ENCODE measurements at regions not wholly inside any gene's neighbourhood (a gene's known extent, or its start where the extent isn't known, plus 50 kb on each side); places are given as distances from the start of the nearest gene placed in this dataset.

DNA sequence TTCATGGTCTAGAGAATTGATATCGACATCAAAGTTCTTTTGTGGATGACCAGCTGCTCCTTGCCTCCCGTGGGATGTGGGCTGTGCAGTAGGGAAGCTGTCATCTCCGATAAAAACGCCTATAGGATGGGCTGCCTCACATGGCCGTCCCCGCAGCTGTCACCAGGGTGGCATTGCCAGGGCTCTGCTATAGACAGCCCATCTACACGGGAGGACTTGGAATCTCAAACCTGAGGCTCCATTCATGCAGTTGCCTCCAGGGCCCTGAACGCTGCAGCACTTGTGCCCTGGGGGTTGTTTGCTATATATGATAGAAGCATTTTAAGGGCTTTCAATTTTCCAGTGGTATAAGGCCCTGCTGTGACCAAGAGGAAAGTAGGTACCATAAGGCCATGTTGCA is 183.1 kb downstream of the MYCN start:
- TF ChIP-seq YY1 (IDR thresholded peaks at IDR 0.05; ENCODE audit: insufficient read depth, insufficient read length) (no peak), ZNF274 (IDR thresholded peaks at IDR 0.05; ENCODE audit: low read depth, low read length) (no peak), SUZ12 (IDR thresholded peaks at IDR 0.05; ENCODE audit: extremely low read depth, insufficient read depth, insufficient read length) (no peak)
- Histone ChIP-seq H3K27me3 (ENCODE audit: insufficient read depth, insufficient read length) (no peaks in the 10 kb centered on the region), H3K4me1 (ENCODE audit: insufficient read depth, insufficient read length) (peaks cover 3% of the 10 kb centered on the region), H3K4me3 (ENCODE audit: insufficient read length, low read depth) (no peak overlapping the region), H3K9me3 (ENCODE audit: insufficient read depth, low read length) (peaks cover 8% of the 10 kb centered on the region), H3K9ac (ENCODE audit: insufficient read length, low read depth) (no peak overlapping the region), H3K36me3 (ENCODE audit: insufficient read depth, insufficient read length, low read length) (no peaks in the 10 kb centered on the region)
- DNase-seq (ENCODE audit: low read depth, low spot score): no peak

DNA sequence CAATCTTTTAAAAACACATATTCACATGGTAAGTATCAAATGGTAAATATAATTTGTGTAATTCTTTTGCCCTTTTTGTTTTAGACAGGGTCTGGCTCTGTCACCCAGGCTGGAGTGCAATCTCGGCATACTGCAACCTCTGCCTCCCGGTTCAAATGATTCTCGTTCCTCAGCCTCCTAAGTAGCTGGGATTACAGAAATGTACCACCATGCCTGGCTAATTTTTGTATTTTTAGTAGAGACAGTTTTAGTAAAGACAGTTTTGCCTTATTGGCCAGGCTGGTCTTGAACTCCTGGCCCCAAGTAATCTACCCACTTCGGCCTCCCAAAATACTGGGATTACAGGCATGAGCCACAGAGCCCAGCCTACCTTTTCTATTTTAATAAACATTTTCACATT is 182.2 kb downstream of the MYCN start:
- no peak overlapping the region for H3K9ac ChIP-seq (ENCODE audit: insufficient read length, low read depth)
- peaks cover 3% of the 10 kb centered on the region for H3K4me1 ChIP-seq (ENCODE audit: insufficient read depth, insufficient read length)
- TF ChIP-seq YY1 (IDR thresholded peaks at IDR 0.05; ENCODE audit: insufficient read depth, insufficient read length): no peak
- no peak for TF ChIP-seq ZNF274 (IDR thresholded peaks at IDR 0.05; ENCODE audit: low read depth, low read length)
- TF ChIP-seq SUZ12 (IDR thresholded peaks at IDR 0.05; ENCODE audit: extremely low read depth, insufficient read depth, insufficient read length): no peak
- no peak overlapping the region for H3K4me3 ChIP-seq (ENCODE audit: insufficient read length, low read depth)
- H3K9me3 ChIP-seq (ENCODE audit: insufficient read depth, low read length): peaks cover 8% of the 10 kb centered on the region
- no peaks in the 10 kb centered on the region for H3K27me3 ChIP-seq (ENCODE audit: insufficient read depth, insufficient read length)
- H3K36me3 ChIP-seq (ENCODE audit: insufficient read depth, insufficient read length, low read length): no peaks in the 10 kb centered on the region
- no peak for DNase-seq (ENCODE audit: low read depth, low spot score)

DNA sequence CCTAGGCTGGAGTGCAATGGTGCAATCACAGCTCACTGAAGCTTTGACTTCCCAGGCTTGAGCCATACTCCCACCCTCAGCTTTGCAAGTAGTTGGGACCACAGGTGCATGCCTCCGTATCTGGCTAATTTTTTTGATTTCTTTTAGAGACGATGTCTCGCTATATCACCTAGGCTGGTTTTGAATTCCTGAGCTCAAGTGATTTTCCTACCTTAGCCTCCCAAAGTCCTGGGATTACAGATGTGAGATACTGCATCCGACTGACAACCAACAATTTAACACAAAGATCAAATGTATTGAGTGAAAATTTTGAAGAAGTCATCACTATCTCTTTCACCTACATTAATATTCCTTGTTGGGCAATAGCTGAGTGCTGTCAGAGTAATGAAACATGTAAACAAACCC is 181.6 kb downstream of the MYCN start:
- Histone ChIP-seq H3K27me3 (ENCODE audit: insufficient read depth, insufficient read length) (no peaks in the 10 kb centered on the region), H3K9ac (ENCODE audit: insufficient read length, low read depth) (no peak overlapping the region), H3K4me3 (ENCODE audit: insufficient read length, low read depth) (no peak overlapping the region), H3K36me3 (ENCODE audit: insufficient read depth, insufficient read length, low read length) (no peaks in the 10 kb centered on the region), H3K9me3 (ENCODE audit: insufficient read depth, low read length) (peaks cover 8% of the 10 kb centered on the region), H3K4me1 (ENCODE audit: insufficient read depth, insufficient read length) (peaks cover 3% of the 10 kb centered on the region)
- no peak for TF ChIP-seq YY1 (IDR thresholded peaks at IDR 0.05; ENCODE audit: insufficient read depth, insufficient read length)
- TF ChIP-seq SUZ12 (IDR thresholded peaks at IDR 0.05; ENCODE audit: extremely low read depth, insufficient read depth, insufficient read length): no peak
- no peak for TF ChIP-seq ZNF274 (IDR thresholded peaks at IDR 0.05; ENCODE audit: low read depth, low read length)
- DNase-seq (ENCODE audit: low read depth, low spot score): no peak

DNA sequence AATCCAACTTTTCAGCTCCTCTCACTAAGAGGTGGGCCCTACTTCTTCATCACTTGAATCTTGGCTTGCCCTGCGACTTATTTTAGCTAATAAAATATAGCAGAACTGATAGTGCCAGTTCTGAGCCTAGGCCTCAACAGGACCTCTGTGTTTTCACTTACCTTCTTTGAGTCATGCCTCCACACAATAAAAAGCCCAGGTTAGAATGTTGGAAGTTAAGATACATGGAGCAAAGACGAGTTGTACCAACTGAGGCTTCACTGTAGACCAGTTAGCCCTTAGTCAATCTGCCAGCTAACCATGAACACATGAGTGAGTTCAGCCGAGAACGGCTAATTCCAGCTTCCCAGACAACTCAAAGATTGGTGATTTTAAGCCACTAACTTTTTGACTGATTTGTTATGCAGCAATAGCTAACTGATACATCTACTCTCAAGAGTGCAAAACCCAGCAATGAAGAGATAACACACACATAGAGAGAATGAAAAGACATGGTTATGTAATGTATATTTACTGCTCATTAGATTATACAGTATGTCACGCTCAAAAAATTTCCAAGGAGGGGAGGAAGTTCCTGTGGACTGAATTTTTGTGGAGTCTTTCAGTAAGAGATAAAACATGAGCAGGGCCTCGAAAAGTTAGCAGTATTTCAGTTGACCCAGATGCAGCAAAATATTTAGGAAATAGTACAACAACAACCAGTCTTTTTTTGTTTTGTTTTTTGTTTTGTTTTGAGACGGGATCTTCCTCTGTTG is 181.1 kb downstream of the MYCN start:
- TF ChIP-seq ZNF274 (IDR thresholded peaks at IDR 0.05; ENCODE audit: low read depth, low read length): no peak
- no peak for TF ChIP-seq SUZ12 (IDR thresholded peaks at IDR 0.05; ENCODE audit: extremely low read depth, insufficient read depth, insufficient read length)
- no peak for TF ChIP-seq YY1 (IDR thresholded peaks at IDR 0.05; ENCODE audit: insufficient read depth, insufficient read length)
- no peaks in the 10 kb centered on the region for H3K36me3 ChIP-seq (ENCODE audit: insufficient read depth, insufficient read length, low read length)
- H3K9ac ChIP-seq (ENCODE audit: insufficient read length, low read depth): no peak overlapping the region
- H3K27me3 ChIP-seq (ENCODE audit: insufficient read depth, insufficient read length): no peaks in the 10 kb centered on the region
- H3K9me3 ChIP-seq (ENCODE audit: insufficient read depth, low read length): peaks cover 8% of the 10 kb centered on the region
- no peak overlapping the region for H3K4me3 ChIP-seq (ENCODE audit: insufficient read length, low read depth)
- DNase-seq (ENCODE audit: low read depth, low spot score): no peak
- H3K4me1 ChIP-seq (ENCODE audit: insufficient read depth, insufficient read length): peaks cover 3% of the 10 kb centered on the region

DNA sequence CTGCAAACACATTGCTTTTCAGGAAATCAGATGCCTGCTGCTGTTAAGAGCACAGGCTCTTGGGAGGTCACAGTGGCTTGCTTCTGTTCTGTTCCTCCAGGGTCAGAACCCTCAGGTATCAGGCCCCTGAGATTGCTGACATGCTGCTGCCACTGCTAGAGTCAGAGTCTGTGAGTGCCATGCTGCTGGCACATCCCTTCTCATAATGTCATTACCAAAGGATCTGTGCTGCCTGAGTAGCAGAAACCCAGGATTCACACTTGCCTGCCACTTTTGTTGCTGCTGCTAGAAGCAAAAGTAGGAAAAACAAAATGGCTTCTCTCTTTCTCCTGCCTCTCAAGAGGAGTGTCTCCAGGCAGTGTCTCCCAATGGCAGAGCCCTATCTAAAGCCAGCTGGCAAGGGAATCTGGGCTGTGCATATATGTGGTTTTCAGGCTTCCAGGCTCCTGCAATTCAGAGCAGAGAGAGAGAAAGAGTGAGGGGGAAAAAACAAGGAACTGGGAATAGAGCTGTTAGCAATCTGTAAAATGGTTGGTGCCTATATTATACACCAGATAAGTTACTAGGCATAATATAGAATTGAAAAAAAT is 180.3 kb downstream of the MYCN start:
- Histone ChIP-seq H3K4me1 (ENCODE audit: insufficient read depth, insufficient read length) (no peaks in the 10 kb centered on the region), H3K4me3 (ENCODE audit: insufficient read length, low read depth) (no peak overlapping the region), H3K27me3 (ENCODE audit: insufficient read depth, insufficient read length) (no peaks in the 10 kb centered on the region), H3K9me3 (ENCODE audit: insufficient read depth, low read length) (peaks cover 8% of the 10 kb centered on the region), H3K9ac (ENCODE audit: insufficient read length, low read depth) (no peak overlapping the region), H3K36me3 (ENCODE audit: insufficient read depth, insufficient read length, low read length) (no peaks in the 10 kb centered on the region)
- TF ChIP-seq SUZ12 (IDR thresholded peaks at IDR 0.05; ENCODE audit: extremely low read depth, insufficient read depth, insufficient read length): no peak
- no peak for TF ChIP-seq YY1 (IDR thresholded peaks at IDR 0.05; ENCODE audit: insufficient read depth, insufficient read length)
- DNase-seq (ENCODE audit: low read depth, low spot score): no peak

DNA sequence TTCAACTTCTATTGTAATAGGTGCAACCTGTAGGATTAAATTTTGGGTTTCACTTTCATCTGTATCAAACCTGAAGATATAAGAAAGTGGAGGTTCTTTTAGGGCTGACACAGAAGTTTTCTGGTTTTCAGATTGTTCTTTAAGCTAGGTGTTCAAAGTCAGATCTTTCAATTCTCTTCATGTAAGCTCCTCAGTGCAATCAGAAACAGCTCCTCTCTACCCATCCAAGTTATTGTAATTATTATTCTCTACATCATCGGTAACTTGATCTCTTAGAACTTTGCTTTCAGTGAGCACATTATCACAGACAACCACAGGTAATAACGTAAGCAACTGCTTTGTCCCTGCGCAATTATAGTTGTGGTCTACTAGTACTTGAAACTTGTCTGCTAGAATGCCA is 179.4 kb downstream of the MYCN start:
- Histone ChIP-seq H3K27me3 (ENCODE audit: insufficient read depth, insufficient read length) (no peaks in the 10 kb centered on the region), H3K9ac (ENCODE audit: insufficient read length, low read depth) (no peak overlapping the region), H3K4me3 (ENCODE audit: insufficient read length, low read depth) (no peak overlapping the region), H3K36me3 (ENCODE audit: insufficient read depth, insufficient read length, low read length) (no peaks in the 10 kb centered on the region), H3K9me3 (ENCODE audit: insufficient read depth, low read length) (peaks cover 8% of the 10 kb centered on the region), H3K4me1 (ENCODE audit: insufficient read depth, insufficient read length) (peaks cover 2% of the 10 kb centered on the region)
- TF ChIP-seq YY1 (IDR thresholded peaks at IDR 0.05; ENCODE audit: insufficient read depth, insufficient read length) (no peak), ZNF274 (IDR thresholded peaks at IDR 0.05; ENCODE audit: low read depth, low read length) (no peak), SUZ12 (IDR thresholded peaks at IDR 0.05; ENCODE audit: extremely low read depth, insufficient read depth, insufficient read length) (no peak)
- DNase-seq (ENCODE audit: low read depth, low spot score): no peak
